Natural killer cell (primary cell): ENCODE measurements at regions not wholly inside any gene's neighbourhood (a gene's known extent, or its start where the extent isn't known, plus 50 kb on each side); places are given as distances from the start of the nearest gene placed in this dataset.

Source experiments
- ATAC-seq, 3 donors: fragments of 150-1000 bp in 2 of 3; fragments of 200-7000 bp in 1 of 3; cut with Tn5 transposase; 1 replicate in 1 of 3; 2 replicates in 2 of 3; pipeline ENCODE4 v1.10.0; 2021; ENCODE audit warnings: mild to moderate bottlenecking in 2 of 3, moderate library complexity in 2 of 3
- DNase-seq, 2 donors: peaks; one replicate each; pipeline versions ENCODE4 v3.0.0 to v3.0.0-alpha.2; 2013 to 2021; ENCODE audit warnings: mixed read lengths in 1 of 2
- H3K27ac ChIP-seq: one replicate; pipeline ENCODE4 v1.5.1; 2013; ENCODE audit warnings: mild to moderate bottlenecking, low read length
- H3K27me3 ChIP-seq: one replicate; pipeline ENCODE4 v1.6.1; 2013; ENCODE audit warnings: low read length; ENCODE audit not compliant: control insufficient read depth, insufficient read depth
- H3K36me3 ChIP-seq: one replicate; pipeline ENCODE4 v1.6.1; 2013; ENCODE audit warnings: low read length; ENCODE audit not compliant: control insufficient read depth, insufficient read depth
- H3K4me1 ChIP-seq: one replicate; pipeline ENCODE4 v1.6.1; 2013; ENCODE audit warnings: low read length; ENCODE audit not compliant: control insufficient read depth, insufficient read depth
- H3K4me3 ChIP-seq: one replicate; pipeline ENCODE4 v1.5.1; 2013; ENCODE audit warnings: low read length
- H3K9me3 ChIP-seq: one replicate; pipeline ENCODE4 v1.6.1; 2013; ENCODE audit warnings: low read length; ENCODE audit not compliant: control insufficient read depth, insufficient read depth
- H3K27ac Mint-ChIP-seq, 2 donors: one replicate each; pipeline ENCODE4 v1.8.0; 2022; ENCODE audit warnings: mild to moderate bottlenecking in 2 of 2, mixed read lengths in 2 of 2, moderate library complexity in 1 of 2
- H3K27me3 Mint-ChIP-seq, 2 donors: one replicate each; pipeline ENCODE4 v1.8.0; 2022; ENCODE audit warnings: low read depth in 2 of 2, mixed read lengths in 2 of 2
- H3K36me3 Mint-ChIP-seq: one replicate; pipeline ENCODE4 v1.8.0; 2022; ENCODE audit warnings: mixed read lengths
- H3K4me1 Mint-ChIP-seq, 2 donors: one replicate each; pipeline ENCODE4 v1.8.0; 2022; ENCODE audit warnings: mixed read lengths in 2 of 2
- H3K4me3 Mint-ChIP-seq: one replicate; pipeline ENCODE4 v1.8.0; 2022; ENCODE audit warnings: mild to moderate bottlenecking, moderate library complexity, mixed read lengths
- H3K9me3 Mint-ChIP-seq, 2 donors: one replicate each; pipeline ENCODE4 v1.8.0; 2022; ENCODE audit warnings: mixed read lengths in 2 of 2
- WGBS: methylation state at CpG from one replicate; pipeline ENCODE4 v1.1.7; 2013; ENCODE audit warnings: missing lambda C conversion rate; ENCODE audit not compliant: insufficient coverage; 5-methylcytosine and 5-hydroxymethylcytosine counted together
- intact Hi-C: fragments of 100-400 bp; cut with micrococcal nuclease; formaldehyde crosslinking; loops from one replicate; pipeline ENCODE4 v1.14.2; 2022
- TF ChIP-seq, protein P1 (sequence below): fragments of 200-600 bp; IDR thresholded peaks from one replicate; pipeline ENCODE4 v1.8.0; 2022; ENCODE audit warnings: antibody characterized with exemption

GRCh38 chr14:43692706-43693105 is 814.4 kb downstream of the FSCB start:
- H3K4me1 Mint-ChIP-seq: no peaks in the 10 kb centered on the region
- TF ChIP-seq, protein P1, sequence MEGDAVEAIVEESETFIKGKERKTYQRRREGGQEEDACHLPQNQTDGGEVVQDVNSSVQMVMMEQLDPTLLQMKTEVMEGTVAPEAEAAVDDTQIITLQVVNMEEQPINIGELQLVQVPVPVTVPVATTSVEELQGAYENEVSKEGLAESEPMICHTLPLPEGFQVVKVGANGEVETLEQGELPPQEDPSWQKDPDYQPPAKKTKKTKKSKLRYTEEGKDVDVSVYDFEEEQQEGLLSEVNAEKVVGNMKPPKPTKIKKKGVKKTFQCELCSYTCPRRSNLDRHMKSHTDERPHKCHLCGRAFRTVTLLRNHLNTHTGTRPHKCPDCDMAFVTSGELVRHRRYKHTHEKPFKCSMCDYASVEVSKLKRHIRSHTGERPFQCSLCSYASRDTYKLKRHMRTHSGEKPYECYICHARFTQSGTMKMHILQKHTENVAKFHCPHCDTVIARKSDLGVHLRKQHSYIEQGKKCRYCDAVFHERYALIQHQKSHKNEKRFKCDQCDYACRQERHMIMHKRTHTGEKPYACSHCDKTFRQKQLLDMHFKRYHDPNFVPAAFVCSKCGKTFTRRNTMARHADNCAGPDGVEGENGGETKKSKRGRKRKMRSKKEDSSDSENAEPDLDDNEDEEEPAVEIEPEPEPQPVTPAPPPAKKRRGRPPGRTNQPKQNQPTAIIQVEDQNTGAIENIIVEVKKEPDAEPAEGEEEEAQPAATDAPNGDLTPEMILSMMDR: no peak
- DNase-seq (no peak), ATAC-seq (no peak)
- Histone ChIP-seq H3K9me3 (no peaks in the 10 kb centered on the region), H3K4me1 (no peaks in the 10 kb centered on the region), H3K27ac (no peak overlapping the region), H3K27me3 (no peaks in the 10 kb centered on the region), H3K36me3 (no peaks in the 10 kb centered on the region), H3K4me3 (no peak overlapping the region)
- 80% methylated on average over 1 of the region's 1 CpG for WGBS
- peaks cover 2% of the 10 kb centered on the region for H3K36me3 Mint-ChIP-seq
- intact Hi-C loops: no loop called here
- no peaks in the 10 kb centered on the region for H3K27me3 Mint-ChIP-seq
- H3K4me3 Mint-ChIP-seq: no peak overlapping the region
- H3K27ac Mint-ChIP-seq: no peak overlapping the region
- peaks cover 2 to 22% of the 10 kb centered on the region in 2 donors for H3K9me3 Mint-ChIP-seq

- H3K4me1 Mint-ChIP-seq: no peaks in the 10 kb centered on the region
- intact Hi-C loops: no loop called here
- ATAC-seq: no peak
- no peaks in the 10 kb centered on the region for H3K4me1 ChIP-seq
- no peaks in the 10 kb centered on the region for H3K9me3 ChIP-seq
- H3K27ac ChIP-seq: no peak overlapping the region
- peaks cover 6 to 11% of the 10 kb centered on the region in 2 donors for H3K9me3 Mint-ChIP-seq
- no peak overlapping the region for H3K4me3 Mint-ChIP-seq
- TF ChIP-seq, protein P1: no peak
- DNase-seq: no peak
- no peak overlapping the region for H3K4me3 ChIP-seq
- H3K36me3 ChIP-seq: no peaks in the 10 kb centered on the region
- no peak overlapping the region for H3K27ac Mint-ChIP-seq
- no peaks in the 10 kb centered on the region for H3K27me3 Mint-ChIP-seq
- 60% methylated on average over 2 of the region's 3 CpGs for WGBS
- no peaks in the 10 kb centered on the region for H3K27me3 ChIP-seq
- no peaks in the 10 kb centered on the region for H3K36me3 Mint-ChIP-seq
Measured at GRCh38 chr14:43687921-43688320, 819.2 kb downstream of the FSCB start.

GRCh38 chr14:43677581-43677980 is 829.5 kb downstream of the FSCB start:
- H3K27me3 Mint-ChIP-seq: no peaks in the 10 kb centered on the region
- intact Hi-C loops: no loop called here
- peaks cover 7 to 8% of the 10 kb centered on the region in 2 donors for H3K9me3 Mint-ChIP-seq
- Histone ChIP-seq H3K4me3 (no peak overlapping the region), H3K27ac (no peak overlapping the region), H3K9me3 (no peaks in the 10 kb centered on the region), H3K36me3 (no peaks in the 10 kb centered on the region), H3K27me3 (no peaks in the 10 kb centered on the region), H3K4me1 (no peaks in the 10 kb centered on the region)
- no peak overlapping the region for H3K4me3 Mint-ChIP-seq
- DNase-seq (no peak), ATAC-seq (no peak)
- H3K4me1 Mint-ChIP-seq: no peaks in the 10 kb centered on the region
- no peak overlapping the region for H3K27ac Mint-ChIP-seq
- H3K36me3 Mint-ChIP-seq: no peaks in the 10 kb centered on the region
- TF ChIP-seq, protein P1: no peak
- no CpG with 5 or more reads among the region's 1 CpG for whole genome bisulfite sequencing

GRCh38 chr14:43674273-43674672 is 832.8 kb downstream of the FSCB start:
- DNase-seq (no peak), ATAC-seq (no peak)
- no peaks in the 10 kb centered on the region for H3K27me3 Mint-ChIP-seq
- no peaks in the 10 kb centered on the region for H3K4me1 Mint-ChIP-seq
- Histone ChIP-seq H3K27me3 (no peaks in the 10 kb centered on the region), H3K36me3 (no peaks in the 10 kb centered on the region), H3K27ac (no peak overlapping the region), H3K4me1 (no peaks in the 10 kb centered on the region), H3K4me3 (no peak overlapping the region), H3K9me3 (no peaks in the 10 kb centered on the region)
- H3K36me3 Mint-ChIP-seq: no peaks in the 10 kb centered on the region
- no peak overlapping the region for H3K27ac Mint-ChIP-seq
- peaks cover 9 to 20% of the 10 kb centered on the region in 2 donors for H3K9me3 Mint-ChIP-seq
- TF ChIP-seq, protein P1: no peak
- intact Hi-C loops: no loop called here
- H3K4me3 Mint-ChIP-seq: no peak overlapping the region
- WGBS: no CpG with 5 or more reads among the region's 2 CpGs
